Stomach (tissue), 8 donors: ENCODE measurements at regions not wholly inside any gene's neighbourhood (a gene's known extent, or its start where the extent isn't known, plus 50 kb on each side); places are given as distances from the start of the nearest gene placed in this dataset.

Source experiments
- DNase-seq, 2 donors: peaks; one replicate each; pipeline versions ENCODE4 v3.0.0 to v3.0.0-alpha.2; 2013 to 2019
- H3K27ac ChIP-seq, 5 donors: fragments of 200-600 bp in 4 of 5; sonication (generic) in 4 of 5; one replicate each; pipeline ENCODE4 v1.5.1; 2013 to 2019; ENCODE audit warnings: mild to moderate bottlenecking in 1 of 5, moderate library complexity in 1 of 5
- H3K27me3 ChIP-seq, 3 donors: fragments of 200-600 bp; sonication (generic); one replicate each; pipeline ENCODE4 v1.5.1; 2017 to 2019; ENCODE audit warnings: mixed run types in 1 of 3
- H3K36me3 ChIP-seq, 4 donors: fragments of 200-600 bp; sonication (generic); 1 replicate in 3 of 4; 2 replicates in 1 of 4; pipeline ENCODE4 v1.5.1; 2016 to 2019
- H3K4me1 ChIP-seq, 4 donors: fragments of 200-600 bp; sonication (generic); one replicate each; pipeline ENCODE4 v1.5.1; 2016 to 2019
- H3K4me3 ChIP-seq, 4 donors: fragments of 200-600 bp; sonication (generic) in 3 of 4; one replicate each; pipeline ENCODE4 v1.5.1; 2016 to 2019; ENCODE audit warnings: mild to moderate bottlenecking in 1 of 4
- H3K9me3 ChIP-seq, 4 donors: fragments of 200-600 bp; sonication (generic); one replicate each; pipeline ENCODE4 v1.5.1; 2016 to 2019
- EP300 ChIP-seq: sonication (generic); formaldehyde crosslinking; IDR thresholded peaks from one replicate; pipeline ENCODE4 v1.6.1; 2017; ENCODE audit warnings: antibody characterized with exemption
- POLR2A ChIP-seq, 4 donors: fragments of 450-650 bp; IDR thresholded peaks; one replicate each; pipeline ENCODE4 v1.6.1; 2016; ENCODE audit warnings: antibody characterized with exemption in 4 of 4, control low read depth in 2 of 4, mild to moderate bottlenecking in 1 of 4, moderate library complexity in 1 of 4
- POLR2AphosphoS5 ChIP-seq, 3 donors: sonication (generic); formaldehyde crosslinking; IDR thresholded peaks; one replicate each; pipeline ENCODE4 v1.6.1; 2016; ENCODE audit warnings: antibody characterized with exemption in 3 of 3
- WGBS, 5 donors: extraction: QIAGEN DNeasy Blood & Tissue Kit in 3 of 5; methylation state at CpG; one replicate each; pipeline versions ENCODE4 v1.1.5 to v1.1.7; 2013 to 2018; 5-methylcytosine and 5-hydroxymethylcytosine counted together
- intact Hi-C: fragments of 100-400 bp; cut with DNase I; formaldehyde crosslinking; loops from one replicate; pipeline ENCODE4 v1.15.1; 2023; ENCODE audit warnings: low total_unique reads
- TF ChIP-seq, protein P1 (sequence below), 7 experiments: fragments of 450-650 bp in 4 of 7; fragments of 200-600 bp in 3 of 7; sonication (generic) in 3 of 7; IDR thresholded peaks; one replicate each; pipeline ENCODE4 v1.5.1; 2016 to 2019; ENCODE audit warnings: antibody characterized with exemption in 7 of 7, control low read depth in 2 of 7, mild to moderate bottlenecking in 1 of 7
- donor health status: healthy with polysubstance abuse.
- donor health status: Bipolar disorder and iron deficiency.
- donor health status: healthy.

DNA sequence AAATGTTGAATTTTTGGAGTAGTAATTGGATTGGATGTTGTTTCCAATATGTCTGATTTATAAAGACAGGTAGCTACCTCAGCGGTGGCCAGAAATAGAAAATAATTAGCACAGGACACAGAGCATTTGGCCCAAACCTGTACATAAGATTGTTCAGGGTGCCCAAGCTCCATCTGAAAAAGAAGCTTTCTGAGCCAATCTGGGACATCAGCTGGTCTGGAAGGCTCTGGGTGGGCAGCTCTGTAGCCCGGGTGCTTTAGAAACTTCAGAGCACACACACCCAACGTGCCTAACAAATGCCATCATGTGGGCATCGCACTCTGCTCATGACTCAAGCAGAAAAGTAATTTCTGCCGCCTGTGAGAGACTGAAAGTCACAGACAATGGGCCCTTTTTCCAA, 460.7 kb downstream of the ICE1 start:
- H3K36me3 ChIP-seq: no peaks in the 10 kb centered on the region
- no peak for DNase-seq
- 54 to 75% (median 64%) methylated on average over 5 of the region's 5 CpGs for WGBS, 5 donors
- intact Hi-C loops: no loop called here
- peaks cover 0 to 14% (median 6%) of the 10 kb centered on the region in 3 donors for H3K27me3 ChIP-seq
- no peaks in the 10 kb centered on the region for H3K9me3 ChIP-seq
- no peak overlapping the region for H3K4me3 ChIP-seq
- H3K4me1 ChIP-seq: peaks cover 0 to 8% (median 0%) of the 10 kb centered on the region in 4 donors
- H3K27ac ChIP-seq: no peak overlapping the region
- TF ChIP-seq POLR2A (IDR thresholded peaks at IDR 0.05) (no peak), POLR2AphosphoS5 (IDR thresholded peaks at IDR 0.05) (no peak), EP300 (no peak)
- TF ChIP-seq, protein P1, sequence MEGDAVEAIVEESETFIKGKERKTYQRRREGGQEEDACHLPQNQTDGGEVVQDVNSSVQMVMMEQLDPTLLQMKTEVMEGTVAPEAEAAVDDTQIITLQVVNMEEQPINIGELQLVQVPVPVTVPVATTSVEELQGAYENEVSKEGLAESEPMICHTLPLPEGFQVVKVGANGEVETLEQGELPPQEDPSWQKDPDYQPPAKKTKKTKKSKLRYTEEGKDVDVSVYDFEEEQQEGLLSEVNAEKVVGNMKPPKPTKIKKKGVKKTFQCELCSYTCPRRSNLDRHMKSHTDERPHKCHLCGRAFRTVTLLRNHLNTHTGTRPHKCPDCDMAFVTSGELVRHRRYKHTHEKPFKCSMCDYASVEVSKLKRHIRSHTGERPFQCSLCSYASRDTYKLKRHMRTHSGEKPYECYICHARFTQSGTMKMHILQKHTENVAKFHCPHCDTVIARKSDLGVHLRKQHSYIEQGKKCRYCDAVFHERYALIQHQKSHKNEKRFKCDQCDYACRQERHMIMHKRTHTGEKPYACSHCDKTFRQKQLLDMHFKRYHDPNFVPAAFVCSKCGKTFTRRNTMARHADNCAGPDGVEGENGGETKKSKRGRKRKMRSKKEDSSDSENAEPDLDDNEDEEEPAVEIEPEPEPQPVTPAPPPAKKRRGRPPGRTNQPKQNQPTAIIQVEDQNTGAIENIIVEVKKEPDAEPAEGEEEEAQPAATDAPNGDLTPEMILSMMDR (IDR thresholded peaks at IDR 0.05): no peak

DNA sequence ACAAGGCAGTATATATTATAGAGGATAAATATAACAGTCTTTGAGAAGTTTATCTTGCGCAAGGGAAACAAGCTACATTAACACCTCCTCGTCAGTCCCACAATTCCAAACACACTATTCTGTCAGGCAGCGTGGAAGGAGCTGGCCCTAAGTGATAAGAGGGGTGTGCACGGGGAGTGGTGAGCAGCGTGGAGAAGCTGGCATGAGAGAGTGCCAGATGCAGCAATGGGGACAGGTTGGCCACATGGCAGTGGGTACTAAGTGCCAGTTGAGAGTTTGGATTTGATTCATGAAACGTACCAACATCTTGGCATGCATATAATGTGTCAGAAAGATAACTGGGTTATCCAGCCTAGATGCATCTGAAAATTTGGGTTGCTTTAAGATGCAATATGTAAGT, 460.2 kb downstream of the ICE1 start:
- Histone ChIP-seq H3K9me3 (no peaks in the 10 kb centered on the region), H3K27ac (no peak overlapping the region), H3K36me3 (no peaks in the 10 kb centered on the region), H3K27me3 (peaks cover 0 to 14% (median 6%) of the 10 kb centered on the region in 3 donors), H3K4me1 (peaks cover 0 to 8% (median 0%) of the 10 kb centered on the region in 4 donors), H3K4me3 (no peak overlapping the region)
- DNase-seq: no peak
- WGBS, 5 donors: 28 to 45% (median 39%) methylated on average over 6 of the region's 6 CpGs
- TF ChIP-seq POLR2A (IDR thresholded peaks at IDR 0.05): no peak
- TF ChIP-seq EP300: no peak
- TF ChIP-seq POLR2AphosphoS5 (IDR thresholded peaks at IDR 0.05): no peak
- TF ChIP-seq, protein P1 (IDR thresholded peaks at IDR 0.05): no peak
- intact Hi-C loops: no loop called here

DNA sequence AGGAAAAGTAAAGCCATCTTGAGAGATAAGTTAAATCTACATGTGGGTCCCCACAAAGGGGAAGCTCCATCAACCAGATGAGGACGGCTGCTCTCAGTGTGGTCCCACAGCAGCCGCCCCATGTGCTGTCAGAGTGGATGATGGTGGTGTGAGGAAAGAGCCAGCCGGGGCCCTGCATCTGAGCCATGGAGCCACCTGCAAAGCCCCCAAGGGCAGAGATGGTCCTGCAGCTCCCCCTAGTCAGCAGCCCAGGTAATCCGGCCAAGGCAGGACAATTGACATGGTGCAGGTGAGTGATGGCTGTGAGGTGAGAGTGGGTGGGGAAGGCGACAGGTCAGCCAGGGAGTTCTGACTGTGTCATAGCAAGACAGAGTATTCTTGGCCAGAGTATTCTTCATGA, 458.8 kb downstream of the ICE1 start:
- 39 to 59% (median 43%) methylated on average over 5 of the region's 5 CpGs for WGBS, 5 donors
- Histone ChIP-seq H3K36me3 (no peaks in the 10 kb centered on the region), H3K27me3 (peaks cover 0 to 2% (median 0%) of the 10 kb centered on the region in 3 donors), H3K4me1 (no peaks in the 10 kb centered on the region), H3K27ac (no peak overlapping the region), H3K4me3 (no peak overlapping the region), H3K9me3 (no peaks in the 10 kb centered on the region)
- TF ChIP-seq POLR2A (IDR thresholded peaks at IDR 0.05): no peak
- TF ChIP-seq, protein P1 (IDR thresholded peaks at IDR 0.05): no peak
- TF ChIP-seq EP300: no peak
- TF ChIP-seq POLR2AphosphoS5 (IDR thresholded peaks at IDR 0.05): no peak
- intact Hi-C loops: no loop called here
- no peak for DNase-seq

DNA sequence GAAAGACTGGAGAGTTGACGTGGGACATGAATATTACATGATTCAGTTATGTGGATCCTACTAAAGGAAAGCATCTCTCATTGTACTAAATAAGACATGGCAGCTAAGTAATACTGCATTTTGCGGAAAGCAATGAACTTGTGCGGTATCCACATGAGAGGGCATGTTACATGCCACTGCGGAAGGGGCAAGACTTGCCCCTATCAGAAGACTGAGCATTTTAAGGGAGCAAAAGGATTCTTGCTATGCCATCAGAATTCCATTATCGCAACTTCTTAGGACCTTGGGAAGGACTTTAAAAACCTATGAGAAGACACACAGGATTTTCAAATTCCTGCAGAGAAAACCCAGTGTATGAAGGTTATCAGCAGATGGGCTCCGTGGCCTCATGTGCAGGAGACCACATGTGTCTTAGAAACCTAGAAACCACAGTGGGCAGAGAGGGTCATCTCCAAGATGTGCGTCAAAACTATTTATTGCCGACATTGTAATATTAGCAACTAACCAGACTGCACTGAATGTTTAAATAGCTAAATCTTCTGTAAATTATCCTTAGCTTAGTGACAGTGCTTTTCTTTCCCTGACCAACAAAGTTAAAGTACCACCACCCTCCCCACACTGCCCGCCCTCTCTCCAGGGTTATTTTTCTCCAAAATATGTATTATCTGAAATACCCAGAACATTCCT, 457.7 kb downstream of the ICE1 start:
- no peaks in the 10 kb centered on the region for H3K27me3 ChIP-seq
- TF ChIP-seq EP300: no peak
- no peak for TF ChIP-seq POLR2A (IDR thresholded peaks at IDR 0.05)
- TF ChIP-seq POLR2AphosphoS5 (IDR thresholded peaks at IDR 0.05): no peak
- TF ChIP-seq, protein P1 (IDR thresholded peaks at IDR 0.05): no peak
- H3K4me1 ChIP-seq: no peaks in the 10 kb centered on the region
- no peak for DNase-seq
- no peaks in the 10 kb centered on the region for H3K9me3 ChIP-seq
- 88 to 93% (median 91%) methylated on average over 9 of the region's 9 CpGs for WGBS, 5 donors
- H3K4me3 ChIP-seq: no peak overlapping the region
- H3K36me3 ChIP-seq: no peaks in the 10 kb centered on the region
- H3K27ac ChIP-seq: no peak overlapping the region
- intact Hi-C loops: no loop called here
